Keratinocyte (primary cell): ENCODE measurements at regions not wholly inside any gene's neighbourhood (a gene's known extent, or its start where the extent isn't known, plus 50 kb on each side); places are given as distances from the start of the nearest gene placed in this dataset.

Source experiments
- DNase-seq: peaks from one replicate; pipeline ENCODE4 v3.0.0-alpha.2; 2011; ENCODE audit warnings: low read depth, missing footprints, low spot score
- FAIRE-seq: peaks from 2 replicates; lab custom pipeline; 2011; peaks lifted over from hg19 to GRCh38; lab: Jason Lieb, UNC
- H2AFZ ChIP-seq: 2 replicates; pipeline ENCODE4 v1.6.0; 2012; ENCODE audit warnings: low read length, control low read depth, inconsistent platforms; ENCODE audit not compliant: control insufficient read depth
- H3K27ac ChIP-seq: 2 replicates; pipeline ENCODE4 v1.5.1; 2011; ENCODE audit warnings: low read length; ENCODE audit not compliant: control insufficient read depth, insufficient read depth
- H3K27me3 ChIP-seq: 3 replicates; pipeline ENCODE4 v1.6.0; 2011; ENCODE audit warnings: low read length; ENCODE audit not compliant: control insufficient read depth, insufficient read depth; ENCODE audit errors: extremely low read depth
- H3K36me3 ChIP-seq, 2 experiments: 2 replicates in 1 of 2; 3 replicates in 1 of 2; pipeline ENCODE4 v1.5.1; 2011; ENCODE audit warnings: low read length in 2 of 2, mild to moderate bottlenecking in 1 of 2; ENCODE audit not compliant: control insufficient read depth in 2 of 2, insufficient read depth in 2 of 2; ENCODE audit errors: extremely low read depth in 1 of 2
- H3K4me1 ChIP-seq: 3 replicates; pipeline ENCODE4 v1.5.1; 2011; ENCODE audit warnings: low read length; ENCODE audit not compliant: control insufficient read depth, insufficient read depth; ENCODE audit errors: extremely low read depth
- H3K4me2 ChIP-seq: 3 replicates; pipeline ENCODE4 v1.6.0; 2011; ENCODE audit warnings: low read depth, low read length; ENCODE audit not compliant: control insufficient read depth, insufficient read depth; ENCODE audit errors: extremely low read depth
- H3K4me3 ChIP-seq, 3 experiments: fragments of 200-600 bp in 1 of 3; sonication (generic) in 1 of 3; 2 replicates in 2 of 3; 3 replicates in 1 of 3; pipeline ENCODE4 v1.5.1; 2011 to 2016; ENCODE audit warnings: low read length in 3 of 3, mild to moderate bottlenecking in 3 of 3, control low read depth in 2 of 3, inconsistent platforms in 1 of 3, low read depth in 1 of 3, mixed read lengths in 1 of 3, mixed run types in 1 of 3, moderate library complexity in 1 of 3; ENCODE audit not compliant: control insufficient read depth in 2 of 3, insufficient read depth in 2 of 3; ENCODE audit errors: extremely low read depth in 1 of 3
- H3K79me2 ChIP-seq: 2 replicates; pipeline ENCODE4 v1.6.0; 2012; ENCODE audit warnings: low read length; ENCODE audit not compliant: control insufficient read depth, insufficient read depth
- H3K9ac ChIP-seq: 3 replicates; pipeline ENCODE4 v1.6.0; 2011; ENCODE audit warnings: low read length; ENCODE audit not compliant: control insufficient read depth, insufficient read depth; ENCODE audit errors: extremely low read depth
- H3K9me1 ChIP-seq: 3 replicates; pipeline ENCODE4 v1.6.0; 2011; ENCODE audit warnings: low read length; ENCODE audit not compliant: control insufficient read depth, insufficient read depth; ENCODE audit errors: extremely low read depth
- H3K9me3 ChIP-seq: 2 replicates; pipeline ENCODE4 v1.5.1; 2012; ENCODE audit warnings: low read depth, low read length; ENCODE audit not compliant: control insufficient read depth
- H4K20me1 ChIP-seq: 3 replicates; pipeline ENCODE4 v1.6.0; 2011; ENCODE audit warnings: low read length; ENCODE audit not compliant: control insufficient read depth, insufficient read depth; ENCODE audit errors: extremely low read depth
- CTCF ChIP-seq, 3 experiments: IDR thresholded peaks in 1 of 3; conservative IDR thresholded peaks in 1 of 3; optimal IDR thresholded peaks in 1 of 3; 2 replicates in 2 of 3; 3 replicates in 1 of 3; pipeline versions ENCODE3 to v1.5.1; 2011; ENCODE audit warnings: low read length in 3 of 3, mild to moderate bottlenecking in 3 of 3, moderate library complexity in 2 of 3, control low read depth in 1 of 3, inconsistent platforms in 1 of 3; ENCODE audit not compliant: insufficient read depth in 2 of 3; ENCODE audit errors: extremely low read depth in 1 of 3
- EZH2 ChIP-seq: IDR thresholded peaks from one replicate; pipeline ENCODE4 v1.6.1; 2012; ENCODE audit warnings: inconsistent platforms, mild to moderate bottlenecking, low read length, moderate library complexity
- dilution Hi-C: fragments of 300-500 bp; cut with MboI; formaldehyde crosslinking; loops from one replicate; pipeline ENCODE4 v1.7.0; 2020; ENCODE audit warnings: low sequenced_read_pairs; ENCODE audit not compliant: extremely low pct_ligation_motif_present

GRCh38 chr6:134678436-134678889 lies 271.4 kb downstream of the ALDH8A1 start:
- H3K79me2 ChIP-seq = no peaks in the 10 kb centered on the region
- no peak overlapping the region for H3K27ac ChIP-seq
- H3K27me3 ChIP-seq = no peaks in the 10 kb centered on the region
- H4K20me1 ChIP-seq = no peaks in the 10 kb centered on the region
- dilution Hi-C loops = no loop called here
- no peak overlapping the region for H3K4me3 ChIP-seq
- DNase-seq = no peak
- no peak for TF ChIP-seq CTCF (optimal IDR thresholded peaks at IDR 0.05 in 1 of 3, IDR thresholded peaks at IDR 0.05 in 1 of 3, conservative IDR thresholded peaks at IDR 0.05 in 1 of 3; ENCODE audit: extremely low read depth in 1 of 3, insufficient read depth in 2 of 3, low read length in 3 of 3)
- no peak for TF ChIP-seq EZH2
- H3K4me2 ChIP-seq = no peak overlapping the region
- H2AFZ ChIP-seq = no peak overlapping the region
- no peaks in the 10 kb centered on the region for H3K36me3 ChIP-seq
- no peaks in the 10 kb centered on the region for H3K9me1 ChIP-seq
- no peak for FAIRE-seq
- H3K9me3 ChIP-seq = no peaks in the 10 kb centered on the region
- H3K9ac ChIP-seq = no peak overlapping the region
- H3K4me1 ChIP-seq = no peaks in the 10 kb centered on the region

- dilution Hi-C loops = no loop called here
- DNase-seq (no peak), FAIRE-seq (no peak)
- H3K4me3 ChIP-seq = no peak overlapping the region
- no peak for TF ChIP-seq EZH2
- TF ChIP-seq CTCF (optimal IDR thresholded peaks at IDR 0.05 in 1 of 3, IDR thresholded peaks at IDR 0.05 in 1 of 3, conservative IDR thresholded peaks at IDR 0.05 in 1 of 3; ENCODE audit: extremely low read depth in 1 of 3, insufficient read depth in 2 of 3, low read length in 3 of 3) = no peak
- no peaks in the 10 kb centered on the region for H3K27me3 ChIP-seq
- H2AFZ ChIP-seq = no peak overlapping the region
- H3K27ac ChIP-seq = no peak overlapping the region
- H3K9ac ChIP-seq = no peak overlapping the region
- no peaks in the 10 kb centered on the region for H4K20me1 ChIP-seq
- H3K9me3 ChIP-seq = no peaks in the 10 kb centered on the region
- no peaks in the 10 kb centered on the region for H3K9me1 ChIP-seq
- no peaks in the 10 kb centered on the region for H3K36me3 ChIP-seq
- H3K79me2 ChIP-seq = no peaks in the 10 kb centered on the region
- H3K4me1 ChIP-seq = no peaks in the 10 kb centered on the region
- no peak overlapping the region for H3K4me2 ChIP-seq
These were observed 273.3 kb downstream of the ALDH8A1 start for GRCh38 chr6:134676307-134677281.
